Mammary epithelial cell (primary cell): ENCODE measurements at regions not wholly inside any gene's neighbourhood (a gene's known extent, or its start where the extent isn't known, plus 50 kb on each side); places are given as distances from the start of the nearest gene placed in this dataset.

Experiments
- EZH2 ChIP-seq: IDR thresholded peaks from 2 replicates; pipeline ENCODE4 v1.6.1; 2012; ENCODE audit warnings: low read length, inconsistent platforms, borderline replicate concordance
- TF ChIP-seq, protein P1 (sequence below), 2 donors: IDR thresholded peaks in 1 of 2; conservative IDR thresholded peaks in 1 of 2; 2 replicates each; pipeline ENCODE4 v1.5.1; 2011 to 2012; ENCODE audit warnings: inconsistent platforms in 2 of 2, low read length in 2 of 2, mild to moderate bottlenecking in 2 of 2, control low read depth in 1 of 2, low read depth in 1 of 2; ENCODE audit not compliant: insufficient read depth in 1 of 2; ENCODE audit errors: extremely low read depth in 1 of 2

GRCh38 chr2:220946552-220946951 is 625.6 kb downstream of the EPHA4 start:
- TF ChIP-seq, protein P1, sequence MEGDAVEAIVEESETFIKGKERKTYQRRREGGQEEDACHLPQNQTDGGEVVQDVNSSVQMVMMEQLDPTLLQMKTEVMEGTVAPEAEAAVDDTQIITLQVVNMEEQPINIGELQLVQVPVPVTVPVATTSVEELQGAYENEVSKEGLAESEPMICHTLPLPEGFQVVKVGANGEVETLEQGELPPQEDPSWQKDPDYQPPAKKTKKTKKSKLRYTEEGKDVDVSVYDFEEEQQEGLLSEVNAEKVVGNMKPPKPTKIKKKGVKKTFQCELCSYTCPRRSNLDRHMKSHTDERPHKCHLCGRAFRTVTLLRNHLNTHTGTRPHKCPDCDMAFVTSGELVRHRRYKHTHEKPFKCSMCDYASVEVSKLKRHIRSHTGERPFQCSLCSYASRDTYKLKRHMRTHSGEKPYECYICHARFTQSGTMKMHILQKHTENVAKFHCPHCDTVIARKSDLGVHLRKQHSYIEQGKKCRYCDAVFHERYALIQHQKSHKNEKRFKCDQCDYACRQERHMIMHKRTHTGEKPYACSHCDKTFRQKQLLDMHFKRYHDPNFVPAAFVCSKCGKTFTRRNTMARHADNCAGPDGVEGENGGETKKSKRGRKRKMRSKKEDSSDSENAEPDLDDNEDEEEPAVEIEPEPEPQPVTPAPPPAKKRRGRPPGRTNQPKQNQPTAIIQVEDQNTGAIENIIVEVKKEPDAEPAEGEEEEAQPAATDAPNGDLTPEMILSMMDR (conservative IDR thresholded peaks at IDR 0.05 in 1 of 2, IDR thresholded peaks at IDR 0.05 in 1 of 2; ENCODE audit: extremely low read depth in 1 of 2, insufficient read depth in 1 of 2, low read depth in 1 of 2, low read length in 2 of 2), result no peak
- TF ChIP-seq EZH2, result no peak
